CD4-positive, alpha-beta T cell treated with Interleukin-17A for 1 hour (primary cell): ENCODE measurements at regions not wholly inside any gene's neighbourhood (a gene's known extent, or its start where the extent isn't known, plus 50 kb on each side); places are given as distances from the start of the nearest gene placed in this dataset.

Experiments
- DNase-seq: peaks from one replicate; pipeline ENCODE4 v3.0.0-alpha.2; 2020

DNA sequence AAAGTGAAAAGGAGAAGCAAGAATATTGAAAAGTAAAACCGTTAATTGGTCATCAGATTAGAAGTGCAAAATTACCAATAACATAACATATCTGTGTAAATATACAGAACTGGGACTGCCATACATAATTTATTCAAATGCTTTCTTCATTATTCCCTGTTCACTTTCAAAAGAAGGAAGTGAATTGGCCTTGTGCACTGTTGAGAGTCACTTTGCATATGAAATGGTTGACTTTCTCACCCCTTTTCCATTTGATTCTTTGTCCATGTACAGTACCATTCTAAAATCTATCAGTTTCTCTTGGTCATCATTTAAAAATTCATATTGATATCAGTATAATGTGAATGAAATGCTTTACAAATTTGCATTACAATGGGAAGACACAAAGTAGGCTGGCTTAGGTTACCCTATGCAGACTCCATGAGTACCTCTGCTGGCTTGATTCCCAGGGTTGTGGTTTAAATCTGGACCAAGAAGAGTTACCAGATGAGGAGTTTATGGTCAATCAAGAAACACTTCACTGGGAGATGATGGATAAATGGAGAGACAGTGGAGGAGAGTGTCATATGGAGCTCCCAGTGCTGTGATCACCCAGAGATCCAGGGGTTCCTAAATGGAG, 210.9 kb upstream of the TOPAZ1 start:
- no peak for DNase-seq

DNA sequence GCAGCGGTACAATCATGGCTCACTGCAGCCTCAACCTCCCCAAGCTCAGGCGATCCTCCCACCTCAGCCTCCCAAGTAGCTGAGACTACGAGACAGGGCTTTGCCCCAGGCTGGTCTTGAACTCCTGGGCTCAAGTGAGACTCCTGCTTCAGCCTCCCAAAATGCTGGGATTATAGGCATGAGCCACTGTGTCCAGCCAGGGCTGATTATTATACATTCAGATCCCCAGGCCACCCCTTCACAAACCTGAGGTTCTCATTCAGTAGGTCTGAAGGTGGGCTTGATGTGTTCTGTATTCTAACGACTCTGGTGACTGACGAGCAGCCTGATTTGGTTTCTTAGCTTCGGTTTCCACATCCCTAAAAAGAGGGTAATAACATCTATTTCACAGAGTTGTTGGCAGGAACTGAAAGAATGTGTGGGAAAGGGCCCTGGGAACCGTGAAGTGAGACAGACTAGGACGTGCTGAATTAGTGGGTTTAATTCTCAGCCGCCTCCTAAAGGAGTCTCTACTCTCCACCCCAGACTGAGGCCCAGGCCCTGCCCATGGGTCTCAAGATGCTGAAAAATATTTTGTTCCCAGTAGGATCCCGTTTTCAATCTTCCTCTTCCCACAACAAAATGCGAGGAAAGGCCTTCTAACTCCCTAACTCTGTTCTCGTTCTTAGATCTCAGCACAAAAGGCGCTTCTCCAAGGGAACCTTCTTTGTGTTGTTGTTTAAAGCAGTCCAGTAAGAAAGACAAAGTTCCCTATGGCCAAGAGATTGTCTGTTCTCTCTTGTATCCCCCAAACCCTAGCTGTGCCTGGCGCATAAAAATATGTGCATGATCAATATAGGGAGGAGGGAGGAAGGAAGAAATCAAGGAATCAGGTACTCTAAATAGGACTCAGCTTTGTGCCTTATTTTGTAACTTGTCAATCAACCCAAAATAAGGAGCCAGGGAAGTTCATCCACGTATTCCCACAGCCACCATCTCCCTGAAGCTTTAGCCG, 210.0 kb upstream of the TOPAZ1 start:
- DNase-seq = no peak

DNA sequence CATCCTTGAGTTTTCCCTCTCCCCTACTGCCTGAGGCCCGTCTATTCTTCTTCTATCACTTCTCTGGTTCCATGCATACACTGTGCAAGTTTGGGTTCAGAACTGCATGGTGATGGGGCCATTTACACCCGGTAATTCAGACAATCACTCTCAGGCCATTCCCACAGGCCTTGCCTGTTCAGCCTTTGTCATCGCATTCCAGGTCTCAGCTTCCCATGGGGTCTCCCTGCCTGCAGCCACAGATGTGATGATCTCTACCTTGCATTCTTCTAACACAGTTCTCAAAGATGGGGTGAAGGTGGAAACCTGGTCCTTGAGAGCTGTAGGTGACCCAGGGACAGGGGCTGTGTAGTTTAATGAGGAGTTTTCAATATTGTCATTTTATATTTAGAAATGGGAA, 209.2 kb upstream of the TOPAZ1 start:
- no peak for DNase-seq

DNA sequence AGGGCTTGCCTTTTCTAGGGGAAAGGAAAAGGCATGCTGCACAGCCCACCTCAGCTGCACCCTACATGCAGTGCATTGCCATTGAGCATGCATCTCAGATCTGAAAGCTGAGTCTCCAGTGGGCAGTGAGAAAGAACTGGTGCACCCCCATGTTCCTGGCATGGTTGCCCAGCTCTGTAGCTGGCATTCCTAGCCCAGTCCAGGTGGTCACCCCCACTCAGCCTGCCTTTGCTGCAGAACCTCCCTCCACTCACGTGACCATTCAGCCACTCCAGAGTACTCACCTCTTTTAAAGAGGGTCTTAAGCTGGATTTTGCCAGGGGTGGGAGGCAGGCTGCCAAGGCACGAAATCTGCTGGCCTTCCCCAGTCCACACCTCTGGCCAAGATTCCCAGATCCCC, 208.6 kb upstream of the TOPAZ1 start:
- DNase-seq = no peak

DNA sequence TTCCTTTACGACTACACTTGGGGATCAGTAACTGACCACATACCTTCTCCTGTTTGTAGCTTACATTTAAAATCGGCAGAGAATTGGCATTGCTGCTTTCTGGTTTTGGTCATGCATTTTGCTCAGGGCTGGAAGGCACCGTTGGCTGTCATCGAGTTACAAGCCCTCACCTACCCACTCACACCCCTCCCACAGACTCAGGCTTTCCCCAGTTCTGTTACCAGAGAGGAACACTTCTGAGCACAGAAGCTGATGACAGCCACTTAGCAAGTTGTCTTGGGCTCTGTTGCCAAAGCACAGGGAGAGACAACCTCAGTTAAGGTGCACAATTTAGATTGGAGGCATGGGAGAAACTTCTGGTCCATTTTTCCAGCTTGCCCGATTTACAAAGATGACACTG, 204.8 kb upstream of the TOPAZ1 start:
- DNase-seq = no peak

DNA sequence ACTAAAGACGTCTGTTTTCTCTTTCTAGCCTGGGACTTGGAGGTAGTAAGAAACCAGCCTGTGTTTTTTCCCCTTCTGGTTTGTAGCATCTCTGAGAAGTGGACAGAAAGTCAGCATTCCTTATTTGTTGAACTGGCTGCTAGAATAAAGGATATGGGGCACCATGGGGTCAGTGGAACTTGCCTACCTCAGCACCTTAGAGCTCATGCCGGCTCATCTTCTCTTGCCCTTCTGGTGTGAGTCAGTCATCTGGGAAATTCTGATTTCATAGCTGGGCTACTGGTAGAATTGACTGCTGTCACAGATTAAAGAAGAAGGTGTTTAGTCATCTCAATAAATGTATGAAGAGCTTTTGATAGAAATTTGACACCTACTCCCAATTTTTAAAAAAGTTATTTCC, 202.7 kb upstream of the TOPAZ1 start:
- DNase-seq = no peak

DNA sequence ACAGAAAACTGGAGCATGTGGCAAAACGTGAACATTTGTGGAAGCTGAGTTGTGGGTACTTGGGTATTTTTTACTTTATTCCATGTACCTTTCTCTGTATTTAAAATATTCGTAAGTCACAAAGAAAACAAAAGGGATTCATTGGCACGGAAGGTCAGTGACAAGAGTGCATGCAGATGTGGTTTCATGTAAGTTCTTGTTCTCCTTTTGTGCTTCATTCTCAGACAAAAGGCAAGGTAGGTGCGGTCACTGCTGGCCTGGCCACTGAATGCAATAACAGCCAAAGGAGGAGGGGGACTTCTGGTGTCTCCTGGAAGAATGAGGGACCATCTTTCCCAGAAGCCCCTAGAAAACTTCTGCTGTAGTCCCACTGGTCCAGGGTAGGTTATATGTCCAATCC, 200.0 kb upstream of the TOPAZ1 start:
- DNase-seq = no peak

DNA sequence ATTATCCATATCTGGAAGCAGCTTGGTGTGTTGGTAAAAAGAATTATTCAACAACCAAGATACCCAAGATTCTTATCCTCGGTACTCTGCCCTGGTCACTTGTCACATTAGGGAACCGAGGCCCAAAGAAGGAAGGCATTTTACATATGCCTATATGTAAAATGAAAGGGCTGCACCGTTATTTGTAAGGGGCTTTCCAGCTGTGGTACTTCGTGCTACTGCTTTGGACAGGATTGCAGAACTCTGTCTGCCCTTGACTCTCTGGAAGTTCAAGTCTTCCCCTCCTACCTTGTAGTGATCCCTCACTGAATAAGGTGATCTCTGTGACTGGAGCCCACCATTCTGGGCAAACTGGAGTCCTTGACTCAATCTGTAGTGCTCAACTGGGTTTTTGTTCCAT, 198.9 kb upstream of the TOPAZ1 start:
- no peak for DNase-seq

DNA sequence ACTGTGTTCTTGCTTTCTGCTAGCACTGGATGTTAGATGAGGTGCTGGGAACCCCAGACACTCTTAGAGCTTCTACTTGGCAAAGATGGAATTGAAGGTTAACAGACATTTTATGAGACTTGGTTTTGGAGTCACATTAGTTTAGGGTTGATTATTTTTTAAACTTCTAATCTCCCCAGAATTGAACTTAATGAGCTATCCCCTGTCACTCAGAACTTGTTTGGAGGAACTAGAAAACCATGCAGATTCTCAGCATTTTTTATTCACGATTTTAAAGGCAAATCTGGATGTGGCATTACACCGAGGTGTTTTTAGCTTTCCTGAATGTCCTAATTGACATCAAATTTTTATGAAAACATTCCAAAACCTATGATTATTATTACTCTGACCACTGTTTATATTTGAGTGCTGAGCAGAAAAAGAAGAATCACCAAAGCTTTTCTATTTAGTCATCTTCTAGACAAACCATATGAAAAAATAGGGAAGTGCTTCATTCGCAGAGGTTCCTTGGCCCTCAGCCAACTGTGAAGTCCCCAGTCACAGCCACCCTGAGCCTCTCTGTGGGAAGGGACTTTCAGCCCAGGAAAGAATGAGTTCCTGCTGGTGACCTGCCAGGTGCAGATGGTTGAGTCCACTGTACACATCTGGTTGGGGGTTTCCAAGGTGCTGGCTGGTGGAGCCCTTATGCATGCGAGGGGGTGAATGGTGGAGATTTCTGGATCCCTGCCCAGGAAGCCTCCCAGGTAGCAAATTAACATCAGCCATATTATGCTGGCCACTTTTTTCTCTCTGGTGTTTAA, 196.0 kb upstream of the TOPAZ1 start:
- DNase-seq = peak; percentile 32

DNA sequence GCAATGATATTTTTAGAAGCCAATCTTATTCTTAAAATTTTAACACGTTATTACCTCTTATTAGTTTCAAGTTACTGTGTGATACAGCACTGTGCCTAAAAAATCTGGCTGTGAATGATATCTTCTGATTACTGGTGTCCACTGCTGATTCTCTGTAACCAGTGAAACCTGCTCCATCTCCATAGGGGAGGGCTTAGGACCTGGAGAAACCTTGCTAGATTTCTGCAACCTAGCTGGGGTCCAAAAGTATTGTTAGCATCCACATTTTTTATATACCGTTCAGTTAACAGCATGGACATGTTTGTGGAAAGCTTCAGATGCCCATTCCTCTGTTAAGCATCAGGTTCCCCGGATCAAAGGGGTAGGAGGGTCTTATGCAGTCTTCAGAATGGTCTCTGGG, 193.9 kb upstream of the TOPAZ1 start:
- no peak for DNase-seq

DNA sequence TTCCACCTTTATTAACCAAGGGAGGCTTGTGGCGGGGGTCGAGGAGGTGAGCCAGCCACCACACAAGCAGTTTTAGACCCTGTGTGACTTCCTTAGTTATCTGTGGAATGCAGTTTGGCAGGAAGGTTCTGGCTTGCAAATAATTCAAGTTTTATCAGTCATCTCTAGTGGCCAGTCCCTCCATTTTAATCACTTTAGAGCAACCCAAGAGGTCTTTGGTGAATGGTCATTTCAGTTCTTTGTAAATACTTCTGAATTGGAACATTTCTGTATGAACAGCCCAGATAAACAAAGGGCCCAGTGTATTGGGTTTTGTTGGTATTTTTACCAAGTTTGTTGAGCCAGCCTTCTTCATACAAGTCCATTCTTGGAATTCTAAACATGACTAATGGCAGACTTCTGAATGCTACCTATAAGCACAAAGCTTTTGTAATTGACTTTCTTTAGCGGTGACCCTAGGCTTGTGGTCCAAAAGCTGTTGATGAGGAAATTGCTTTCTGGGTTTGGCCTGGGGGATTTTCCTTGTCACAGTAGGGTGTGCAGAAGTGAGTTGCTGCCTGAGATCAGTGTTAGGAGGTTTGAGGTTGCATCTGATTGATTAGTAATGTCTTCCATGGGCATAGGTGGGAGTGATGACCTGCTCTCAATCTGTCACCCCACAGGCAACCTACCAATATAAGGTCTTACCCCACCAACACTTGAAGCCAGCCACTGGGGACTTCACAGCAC, 193.3 kb upstream of the TOPAZ1 start:
- DNase-seq = no peak

DNA sequence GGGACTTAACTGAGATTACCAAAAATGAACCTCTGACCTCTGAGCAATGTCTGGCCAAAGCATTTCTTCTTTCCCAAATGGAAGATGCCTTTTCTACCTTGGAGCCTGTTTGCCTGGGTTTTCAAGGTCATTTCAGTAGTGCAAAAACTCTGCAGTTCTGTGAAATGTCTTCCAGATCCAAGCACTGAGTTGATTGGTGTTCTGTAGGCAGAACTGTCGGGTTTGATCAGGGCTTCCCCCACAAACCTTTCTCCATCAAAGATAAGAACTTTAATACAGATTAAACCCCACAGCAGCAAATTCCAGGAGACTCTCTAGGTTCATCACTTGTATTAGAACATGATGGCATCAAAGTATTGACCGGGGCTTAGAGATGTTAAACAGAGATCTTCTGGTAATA, 192.7 kb upstream of the TOPAZ1 start:
- no peak for DNase-seq

DNA sequence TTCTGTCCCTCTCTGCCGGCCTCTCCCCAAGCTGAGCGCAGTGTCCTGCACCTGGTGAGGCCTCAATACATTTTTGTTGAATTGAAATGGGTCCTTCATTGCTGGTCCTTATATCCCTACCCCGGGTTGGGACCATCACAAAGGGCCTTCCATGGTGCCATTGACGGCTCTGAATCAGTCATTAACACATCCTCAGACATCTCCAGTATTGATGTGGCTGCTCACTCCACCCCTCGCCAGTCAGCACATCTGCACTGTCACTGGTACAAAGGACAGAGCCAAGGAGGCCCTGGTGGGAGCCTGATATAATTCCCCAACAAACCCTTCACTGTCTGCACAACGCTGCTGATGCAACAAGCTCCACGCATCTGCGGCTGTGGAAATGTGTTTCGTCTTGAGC, 191.6 kb upstream of the TOPAZ1 start:
- DNase-seq = no peak

DNA sequence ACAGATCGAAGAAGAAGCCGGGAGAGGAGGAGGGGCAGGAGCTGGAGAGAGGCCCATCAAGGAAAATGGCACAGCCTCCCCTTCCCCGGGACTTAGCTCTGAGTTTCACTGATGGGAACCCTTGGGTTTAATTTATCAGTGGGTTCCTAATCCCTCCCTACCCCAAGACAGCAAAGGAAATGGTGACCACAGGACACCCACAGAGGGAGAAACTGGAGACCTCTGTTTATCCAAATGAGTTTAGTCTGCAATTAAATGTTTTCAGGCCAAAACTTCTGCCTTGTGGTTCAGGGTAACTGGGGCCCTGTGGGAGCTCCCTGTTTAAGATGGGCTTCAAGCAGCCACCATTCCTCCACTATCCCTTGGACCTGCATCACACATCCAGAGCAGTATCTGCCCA, 190.8 kb upstream of the TOPAZ1 start:
- no peak for DNase-seq

DNA sequence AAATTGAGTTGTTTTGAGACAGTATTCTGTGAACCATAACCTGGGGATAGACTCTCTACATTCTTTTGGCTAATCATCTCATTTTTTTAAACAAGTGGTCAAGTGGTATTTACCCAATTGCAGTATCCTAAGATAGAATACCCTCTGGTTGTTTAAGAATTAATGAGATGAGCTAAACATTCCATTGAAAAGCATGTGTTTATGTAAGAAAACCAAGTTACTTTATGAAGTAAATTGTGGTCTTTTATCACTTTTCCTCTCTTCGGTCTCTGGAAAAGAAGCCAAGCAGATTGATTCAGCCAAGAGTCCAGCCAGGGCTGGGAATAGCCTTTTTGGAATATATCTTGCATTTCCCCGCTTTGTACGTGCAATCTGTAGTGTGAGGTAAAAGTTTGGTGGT, 185.7 kb upstream of the TOPAZ1 start:
- DNase-seq = no peak

DNA sequence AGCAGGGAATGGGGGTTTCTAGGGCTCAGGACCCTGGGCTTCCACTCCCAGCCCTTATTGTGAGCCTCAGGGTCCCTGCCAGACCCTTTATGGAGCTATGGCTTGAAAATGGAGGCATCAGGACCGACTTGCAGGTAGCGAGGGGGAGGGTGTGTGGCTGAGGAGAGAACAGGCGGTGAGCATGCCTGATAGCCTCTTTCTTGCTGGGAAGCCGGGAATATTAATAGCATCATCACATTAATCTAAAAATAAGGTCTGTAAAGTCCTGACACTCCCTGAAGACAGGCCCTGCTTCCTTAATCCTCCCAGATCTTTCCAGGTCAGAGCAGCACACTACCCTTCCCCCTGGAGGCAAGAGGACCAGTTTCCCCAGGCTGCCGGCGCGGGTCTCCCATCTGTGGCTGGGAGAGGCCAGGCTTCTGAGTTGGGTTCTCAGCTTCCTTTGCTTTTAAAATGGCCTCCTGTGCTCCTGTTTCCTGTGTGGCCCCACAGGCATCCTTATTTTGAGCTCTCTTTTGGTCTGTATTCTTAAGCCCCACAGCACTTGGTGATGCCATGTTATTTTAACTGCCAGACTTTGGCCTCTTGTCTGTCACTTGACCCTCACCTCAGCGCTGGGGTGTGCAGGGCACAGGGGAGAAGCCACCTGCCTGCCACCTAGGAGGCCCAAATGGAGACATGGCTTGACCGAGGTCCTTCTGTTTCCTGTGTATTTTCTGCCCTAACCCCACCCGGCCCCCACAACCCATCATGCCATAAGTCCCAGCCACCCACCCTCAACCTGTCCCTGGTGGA, 185.0 kb upstream of the TOPAZ1 start:
- no peak for DNase-seq

DNA sequence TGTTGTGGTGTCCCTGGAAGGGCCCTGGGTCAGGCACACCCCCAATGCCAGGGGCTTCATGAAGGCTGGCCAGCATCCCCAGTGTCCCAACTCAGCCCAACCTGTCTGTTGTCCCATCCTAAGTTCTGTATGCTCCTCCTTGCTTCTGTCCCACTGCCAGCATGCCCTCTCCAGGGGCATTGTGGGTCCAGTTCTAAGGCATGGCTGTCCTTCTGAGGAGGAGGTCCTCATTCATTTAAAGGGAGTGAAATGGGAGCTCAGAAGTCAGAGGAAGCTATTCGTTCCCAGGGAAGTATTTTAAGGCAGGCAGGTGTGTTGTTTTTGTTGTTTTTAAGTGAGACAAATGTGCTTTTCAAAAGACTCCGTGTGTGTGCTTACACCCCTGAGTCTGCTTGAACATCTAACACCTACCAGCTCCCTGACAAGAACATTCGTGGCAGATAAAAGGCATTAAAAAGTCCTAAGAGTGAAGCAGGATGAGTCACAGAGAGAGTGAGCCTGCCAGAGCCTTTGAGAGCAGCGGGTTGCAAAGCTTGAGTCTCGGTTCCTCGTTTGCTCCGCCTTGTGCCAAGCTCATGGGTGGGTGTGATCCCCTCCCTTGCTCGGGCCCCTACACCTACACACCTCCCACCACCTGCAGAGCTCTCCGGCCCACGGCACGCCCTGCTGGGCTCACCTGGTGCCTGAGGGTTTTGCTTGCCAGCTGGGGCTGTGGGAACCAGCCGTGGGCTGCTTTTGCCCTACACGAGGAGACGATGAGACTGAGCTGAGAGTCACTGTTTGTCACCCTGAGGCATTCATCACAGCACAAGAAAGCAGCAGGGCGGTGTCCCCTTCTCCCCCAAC, 183.4 kb upstream of the TOPAZ1 start:
- peak; percentile 4 for DNase-seq

DNA sequence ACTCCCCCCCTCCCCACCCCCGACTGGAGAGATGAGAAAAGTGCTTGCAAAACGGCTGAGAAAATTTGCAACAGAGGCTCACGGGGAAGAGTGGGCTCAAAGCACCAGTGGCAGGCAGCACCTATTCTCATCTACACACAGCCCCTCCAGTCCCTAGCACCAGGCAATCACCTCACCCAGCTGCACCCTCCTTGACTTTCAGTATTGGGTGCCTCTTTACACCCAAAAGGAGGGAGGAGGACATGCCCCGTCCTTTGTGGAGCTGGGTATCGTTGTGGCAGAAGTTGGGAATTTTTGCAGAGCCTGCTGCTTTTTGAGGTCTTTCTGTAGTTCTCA, 182.8 kb upstream of the TOPAZ1 start:
- no peak for DNase-seq

DNA sequence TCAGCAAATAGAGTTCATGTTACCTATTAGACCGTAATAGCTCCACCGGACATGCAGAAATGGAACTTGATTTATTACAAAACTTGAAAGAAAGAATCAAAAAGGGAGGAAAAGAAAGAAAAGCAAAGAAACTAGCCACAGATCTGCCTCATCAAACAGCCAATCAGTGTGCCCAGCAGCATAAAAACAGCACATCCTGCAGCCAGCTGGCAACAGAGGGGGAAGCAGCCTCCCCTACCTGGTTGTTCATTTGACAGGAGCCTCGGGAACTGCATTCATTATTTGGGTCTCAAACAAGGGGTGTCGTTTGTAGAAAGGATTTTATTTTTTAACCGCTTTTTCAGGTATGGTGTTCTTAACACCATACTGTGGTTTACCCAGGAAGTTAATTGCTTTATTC, 181.5 kb upstream of the TOPAZ1 start:
- DNase-seq = no peak

DNA sequence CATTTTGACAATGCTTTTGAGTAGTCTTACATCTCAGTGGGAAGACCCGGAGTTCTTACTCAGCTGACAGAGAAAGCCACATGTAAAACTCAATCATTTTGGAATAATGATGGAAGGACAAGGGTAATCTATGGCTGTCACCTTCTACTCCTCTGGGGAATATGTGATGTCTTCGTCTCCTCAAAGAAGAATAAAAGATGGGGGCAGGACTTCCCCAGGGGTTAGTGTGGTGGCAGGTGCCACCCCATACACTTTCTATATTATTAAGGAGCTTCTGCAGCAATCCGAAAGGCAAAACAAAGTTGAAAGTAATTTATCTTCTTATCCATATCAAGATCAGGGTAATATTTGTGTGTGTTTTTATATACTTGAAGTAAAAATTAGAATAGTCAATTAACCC, 180.4 kb upstream of the TOPAZ1 start:
- DNase-seq = no peak

DNA sequence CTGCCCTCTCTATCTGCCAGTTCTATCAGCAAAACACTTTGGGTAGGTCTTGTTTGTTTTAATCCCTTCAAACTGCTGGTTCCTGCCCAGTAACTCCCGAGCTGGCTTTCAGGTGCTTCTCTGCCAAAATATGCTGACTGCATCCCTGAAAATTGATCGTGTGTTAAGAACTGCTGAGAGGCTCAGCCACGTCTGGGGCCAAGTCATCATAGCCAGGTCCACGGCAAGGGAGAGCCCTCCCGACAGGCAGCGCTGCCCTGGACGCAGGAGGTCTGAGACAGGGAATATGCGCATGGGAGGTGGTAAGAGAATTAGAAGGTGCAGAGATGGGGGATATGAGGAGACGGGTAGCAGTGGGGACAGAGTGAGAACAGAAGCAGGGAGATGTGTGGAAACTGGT, 179.7 kb upstream of the TOPAZ1 start:
- DNase-seq = no peak
